22Rv1 (cell line): ENCODE measurements at regions not wholly inside any gene's neighbourhood (a gene's known extent, or its start where the extent isn't known, plus 50 kb on each side); places are given as distances from the start of the nearest gene placed in this dataset.

ENCODE experiments used
- CTCF ChIP-seq: fragments of 450-650 bp; IDR thresholded peaks from 2 replicates; pipeline ENCODE4 v1.5.1; 2017; ENCODE audit warnings: mild to moderate bottlenecking
- ZFX ChIP-seq: fragments of 450-650 bp; IDR thresholded peaks from 2 replicates; pipeline ENCODE4 v1.6.1; 2017; ENCODE audit warnings: antibody characterized with exemption, borderline replicate concordance

- no peak for TF ChIP-seq CTCF
- TF ChIP-seq ZFX, result no peak
Observed at GRCh38 chr2:47277187-47277586, 91.9 kb upstream of the EPCAM start.
